ENCODE measurements at regions not wholly inside any gene's neighbourhood (a gene's known extent, or its start where the extent isn't known, plus 50 kb on each side); places are given as distances from the start of the nearest gene placed in this dataset.

DNA sequence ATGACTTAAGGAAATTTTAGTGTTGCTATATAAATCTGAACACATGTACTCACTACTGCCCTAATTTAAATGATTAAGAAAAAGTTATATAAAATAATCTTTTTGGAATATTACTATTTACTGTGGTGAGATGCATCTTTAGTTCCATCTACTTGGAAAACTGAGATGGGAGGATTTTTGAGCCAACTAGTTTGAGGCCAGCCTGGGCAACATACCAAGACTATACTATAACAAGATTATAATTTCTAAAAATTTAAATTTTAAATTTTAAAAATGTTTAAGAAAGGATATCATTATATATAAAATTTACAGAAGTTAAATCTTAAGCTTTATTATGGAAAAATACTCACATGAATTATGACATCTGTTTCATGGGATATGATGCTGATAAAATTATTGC, 530.8 kb upstream of the IGFBP3 start:
- Histone ChIP-seq H3K36me3 (ENCODE audit: insufficient read depth) (no peaks in the 10 kb centered on the region), H4K20me1 (replicated peaks; ENCODE audit: insufficient read depth) (no peaks in the 10 kb centered on the region), H2AFZ (no peak overlapping the region), H3K79me2 (replicated peaks; ENCODE audit: insufficient read depth) (no peaks in the 10 kb centered on the region), H3K9me2 (ENCODE audit: insufficient read depth) (peaks cover 23% of the 10 kb centered on the region; the same call in 1 of the 2 replicates), H3K4me2 (no peak overlapping the region), H3F3A (replicated peaks; ENCODE audit: low read depth) (no peaks in the 10 kb centered on the region), H3K27me3 (ENCODE audit: insufficient read depth) (no peaks in the 10 kb centered on the region), H3K4me3 (no peak overlapping the region), H3K4me1 (ENCODE audit: insufficient read depth) (no peaks in the 10 kb centered on the region), H3K27ac (ENCODE audit: low read depth) (no peak overlapping the region)
- H3K4me3 Mint-ChIP-seq = no peak overlapping the region
- H3K27ac Mint-ChIP-seq = no peak overlapping the region
- TF ChIP-seq EZH2 (IDR thresholded peaks at IDR 0.05; ENCODE audit: low read depth, unreplicated experiment) = no peak
- no peak for TF ChIP-seq STAT1 (IDR thresholded peaks at IDR 0.05; ENCODE audit: unreplicated experiment)
- no peak for TF ChIP-seq ETS1 (IDR thresholded peaks at IDR 0.05)
- no peak for TF ChIP-seq CTCF (conservative IDR thresholded peaks at IDR 0.05; ENCODE audit: low read depth in 2 of 2)
- TF ChIP-seq CREB1 (CRISPR knock-in tag; IDR thresholded peaks at IDR 0.05; ENCODE audit: low read depth) = no peak
- TF ChIP-seq, protein P1, sequence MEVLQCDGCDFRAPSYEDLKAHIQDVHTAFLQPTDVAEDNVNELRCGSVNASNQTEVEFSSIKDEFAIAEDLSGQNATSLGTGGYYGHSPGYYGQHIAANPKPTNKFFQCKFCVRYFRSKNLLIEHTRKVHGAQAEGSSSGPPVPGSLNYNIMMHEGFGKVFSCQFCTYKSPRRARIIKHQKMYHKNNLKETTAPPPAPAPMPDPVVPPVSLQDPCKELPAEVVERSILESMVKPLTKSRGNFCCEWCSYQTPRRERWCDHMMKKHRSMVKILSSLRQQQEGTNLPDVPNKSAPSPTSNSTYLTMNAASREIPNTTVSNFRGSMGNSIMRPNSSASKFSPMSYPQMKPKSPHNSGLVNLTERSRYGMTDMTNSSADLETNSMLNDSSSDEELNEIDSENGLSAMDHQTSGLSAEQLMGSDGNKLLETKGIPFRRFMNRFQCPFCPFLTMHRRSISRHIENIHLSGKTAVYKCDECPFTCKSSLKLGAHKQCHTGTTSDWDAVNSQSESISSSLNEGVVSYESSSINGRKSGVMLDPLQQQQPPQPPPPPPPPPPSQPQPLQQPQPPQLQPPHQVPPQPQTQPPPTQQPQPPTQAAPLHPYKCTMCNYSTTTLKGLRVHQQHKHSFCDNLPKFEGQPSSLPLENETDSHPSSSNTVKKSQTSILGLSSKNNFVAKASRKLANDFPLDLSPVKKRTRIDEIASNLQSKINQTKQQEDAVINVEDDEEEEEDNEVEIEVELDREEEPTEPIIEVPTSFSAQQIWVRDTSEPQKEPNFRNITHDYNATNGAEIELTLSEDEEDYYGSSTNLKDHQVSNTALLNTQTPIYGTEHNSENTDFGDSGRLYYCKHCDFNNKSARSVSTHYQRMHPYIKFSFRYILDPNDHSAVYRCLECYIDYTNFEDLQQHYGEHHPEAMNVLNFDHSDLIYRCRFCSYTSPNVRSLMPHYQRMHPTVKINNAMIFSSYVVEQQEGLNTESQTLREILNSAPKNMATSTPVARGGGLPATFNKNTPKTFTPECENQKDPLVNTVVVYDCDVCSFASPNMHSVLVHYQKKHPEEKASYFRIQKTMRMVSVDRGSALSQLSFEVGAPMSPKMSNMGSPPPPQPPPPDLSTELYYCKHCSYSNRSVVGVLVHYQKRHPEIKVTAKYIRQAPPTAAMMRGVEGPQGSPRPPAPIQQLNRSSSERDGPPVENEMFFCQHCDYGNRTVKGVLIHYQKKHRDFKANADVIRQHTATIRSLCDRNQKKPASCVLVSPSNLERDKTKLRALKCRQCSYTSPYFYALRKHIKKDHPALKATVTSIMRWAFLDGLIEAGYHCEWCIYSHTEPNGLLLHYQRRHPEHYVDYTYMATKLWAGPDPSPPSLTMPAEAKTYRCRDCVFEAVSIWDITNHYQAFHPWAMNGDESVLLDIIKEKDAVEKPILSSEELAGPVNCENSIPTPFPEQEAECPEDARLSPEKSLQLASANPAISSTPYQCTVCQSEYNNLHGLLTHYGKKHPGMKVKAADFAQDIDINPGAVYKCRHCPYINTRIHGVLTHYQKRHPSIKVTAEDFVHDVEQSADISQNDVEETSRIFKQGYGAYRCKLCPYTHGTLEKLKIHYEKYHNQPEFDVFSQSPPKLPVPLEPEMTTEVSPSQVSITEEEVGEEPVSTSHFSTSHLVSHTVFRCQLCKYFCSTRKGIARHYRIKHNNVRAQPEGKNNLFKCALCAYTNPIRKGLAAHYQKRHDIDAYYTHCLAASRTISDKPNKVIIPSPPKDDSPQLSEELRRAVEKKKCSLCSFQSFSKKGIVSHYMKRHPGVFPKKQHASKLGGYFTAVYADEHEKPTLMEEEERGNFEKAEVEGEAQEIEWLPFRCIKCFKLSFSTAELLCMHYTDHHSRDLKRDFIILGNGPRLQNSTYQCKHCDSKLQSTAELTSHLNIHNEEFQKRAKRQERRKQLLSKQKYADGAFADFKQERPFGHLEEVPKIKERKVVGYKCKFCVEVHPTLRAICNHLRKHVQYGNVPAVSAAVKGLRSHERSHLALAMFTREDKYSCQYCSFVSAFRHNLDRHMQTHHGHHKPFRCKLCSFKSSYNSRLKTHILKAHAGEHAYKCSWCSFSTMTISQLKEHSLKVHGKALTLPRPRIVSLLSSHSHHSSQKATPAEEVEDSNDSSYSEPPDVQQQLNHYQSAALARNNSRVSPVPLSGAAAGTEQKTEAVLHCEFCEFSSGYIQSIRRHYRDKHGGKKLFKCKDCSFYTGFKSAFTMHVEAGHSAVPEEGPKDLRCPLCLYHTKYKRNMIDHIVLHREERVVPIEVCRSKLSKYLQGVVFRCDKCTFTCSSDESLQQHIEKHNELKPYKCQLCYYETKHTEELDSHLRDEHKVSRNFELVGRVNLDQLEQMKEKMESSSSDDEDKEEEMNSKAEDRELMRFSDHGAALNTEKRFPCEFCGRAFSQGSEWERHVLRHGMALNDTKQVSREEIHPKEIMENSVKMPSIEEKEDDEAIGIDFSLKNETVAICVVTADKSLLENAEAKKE (CRISPR knock-in tag; IDR thresholded peaks at IDR 0.05) = no peak
- TF ChIP-seq ZNF331 (CRISPR knock-in tag; IDR thresholded peaks at IDR 0.05; ENCODE audit: low read depth) = no peak
- no peak for TF ChIP-seq EZH2phosphoT487 (IDR thresholded peaks at IDR 0.05; ENCODE audit: unreplicated experiment)
- no peaks in the 10 kb centered on the region for H3K27me3 Mint-ChIP-seq (ENCODE audit: insufficient read depth, low read depth, poor library complexity)
- H3K4me1 Mint-ChIP-seq = no peaks in the 10 kb centered on the region
- peaks cover 38% of the 10 kb centered on the region for H3K9me3 Mint-ChIP-seq
- no peak for DNase-seq (ENCODE audit: low spot score)
- ATAC-seq = no peak
- peaks cover 3% of the 10 kb centered on the region; the same call in 1 of the 3 replicates for H3K36me3 Mint-ChIP-seq (ENCODE audit: low read depth)
